ENCODE measurements at regions not wholly inside any gene's neighbourhood (a gene's known extent, or its start where the extent isn't known, plus 50 kb on each side); places are given as distances from the start of the nearest gene placed in this dataset.
"Not testable (repeated sequence)": the region's sequence is repeated elsewhere in the genome, so short reads cannot be mapped to it uniquely, and the experiment has no call there.

DNA sequence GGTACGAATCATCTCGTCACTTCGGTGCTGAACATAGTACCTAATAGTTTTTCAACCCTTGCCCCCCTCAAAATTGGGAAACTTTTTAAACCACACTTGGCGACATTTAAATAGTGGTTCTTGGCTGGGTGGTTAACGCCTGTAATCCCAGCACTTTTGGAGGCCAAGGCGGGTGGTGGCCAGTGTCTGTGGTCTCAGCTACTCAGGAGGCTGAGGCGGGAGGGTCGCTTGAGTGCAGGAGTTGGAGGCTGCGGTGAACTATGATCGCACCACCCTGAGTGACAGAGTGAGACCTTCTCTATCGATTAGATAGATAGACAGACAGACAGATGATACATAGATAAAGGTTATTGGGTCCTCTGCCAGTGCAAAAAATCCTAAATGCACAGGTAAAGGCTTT is 55.5 kb upstream of the RASAL2 start:
- Mint-ChIP-seq H3K27me3 (ENCODE audit: insufficient read depth) (peaks cover 11% of the 10 kb centered on the region), H3K27ac (no peak overlapping the region), H3K4me1 (peaks cover 23% of the 10 kb centered on the region), H3K9me3 (peaks cover 19% of the 10 kb centered on the region), H3K36me3 (ENCODE audit: low read depth) (no peaks in the 10 kb centered on the region), H3K4me3 (peak overlapping the region; percentile 60)
- no peak overlapping the region for H3K4me3 ChIP-seq (ENCODE audit: low read length)
- DNase-seq = no peak
- no peaks in the 10 kb centered on the region for H3K27me3 ChIP-seq (ENCODE audit: control insufficient read depth, insufficient read depth, low read length, poor library complexity, severe bottlenecking)
- no peaks in the 10 kb centered on the region for H3K4me1 ChIP-seq (ENCODE audit: control insufficient read depth, insufficient read depth, low read length)
- no peak overlapping the region for H3K27ac ChIP-seq (ENCODE audit: low read depth, low read length)
- H3K9ac ChIP-seq (ENCODE audit: extremely low read depth, low read length, poor library complexity, severe bottlenecking) = no peak overlapping the region
- H3K9me3 ChIP-seq (ENCODE audit: control insufficient read depth, low read length) = peaks cover 23% of the 10 kb centered on the region
- whole genome bisulfite sequencing, 2 experiments (ENCODE audit: insufficient coverage in 1 of 2, insufficient read length in 1 of 2) = 95% methylated on average over 7 to 11 of the region's 11 CpGs
- H3K36me3 ChIP-seq (ENCODE audit: control insufficient read depth, insufficient read depth, low read length) = no peaks in the 10 kb centered on the region
- TF ChIP-seq, protein P1, sequence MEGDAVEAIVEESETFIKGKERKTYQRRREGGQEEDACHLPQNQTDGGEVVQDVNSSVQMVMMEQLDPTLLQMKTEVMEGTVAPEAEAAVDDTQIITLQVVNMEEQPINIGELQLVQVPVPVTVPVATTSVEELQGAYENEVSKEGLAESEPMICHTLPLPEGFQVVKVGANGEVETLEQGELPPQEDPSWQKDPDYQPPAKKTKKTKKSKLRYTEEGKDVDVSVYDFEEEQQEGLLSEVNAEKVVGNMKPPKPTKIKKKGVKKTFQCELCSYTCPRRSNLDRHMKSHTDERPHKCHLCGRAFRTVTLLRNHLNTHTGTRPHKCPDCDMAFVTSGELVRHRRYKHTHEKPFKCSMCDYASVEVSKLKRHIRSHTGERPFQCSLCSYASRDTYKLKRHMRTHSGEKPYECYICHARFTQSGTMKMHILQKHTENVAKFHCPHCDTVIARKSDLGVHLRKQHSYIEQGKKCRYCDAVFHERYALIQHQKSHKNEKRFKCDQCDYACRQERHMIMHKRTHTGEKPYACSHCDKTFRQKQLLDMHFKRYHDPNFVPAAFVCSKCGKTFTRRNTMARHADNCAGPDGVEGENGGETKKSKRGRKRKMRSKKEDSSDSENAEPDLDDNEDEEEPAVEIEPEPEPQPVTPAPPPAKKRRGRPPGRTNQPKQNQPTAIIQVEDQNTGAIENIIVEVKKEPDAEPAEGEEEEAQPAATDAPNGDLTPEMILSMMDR (conservative IDR thresholded peaks at IDR 0.05) = no peak

DNA sequence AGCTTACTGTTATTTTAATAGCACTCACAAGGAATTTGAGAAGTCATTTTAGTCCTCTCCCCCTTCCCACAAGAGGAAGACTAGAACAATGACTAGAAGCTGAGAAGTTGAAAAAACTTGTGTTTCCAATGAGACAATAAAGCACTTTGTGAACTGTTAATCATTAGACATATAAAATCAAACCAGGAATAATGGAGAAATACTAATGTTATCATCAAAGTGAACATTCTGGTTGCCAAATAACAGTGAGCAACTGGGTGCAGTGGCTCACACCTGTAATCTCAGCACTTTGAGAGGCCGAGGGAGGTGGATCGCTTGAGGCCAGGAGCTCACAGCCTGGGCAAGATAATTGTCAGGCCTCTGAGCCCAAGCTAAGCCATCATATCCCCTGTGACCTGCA is 54.0 kb upstream of the RASAL2 start:
- Mint-ChIP-seq H3K9me3 (peaks cover 19% of the 10 kb centered on the region), H3K4me1 (peaks cover 20% of the 10 kb centered on the region), H3K27me3 (ENCODE audit: insufficient read depth) (peaks cover 11% of the 10 kb centered on the region), H3K4me3 (no peak overlapping the region), H3K36me3 (ENCODE audit: low read depth) (no peaks in the 10 kb centered on the region), H3K27ac (no peak overlapping the region)
- H3K27me3 ChIP-seq (ENCODE audit: control insufficient read depth, insufficient read depth, low read length, poor library complexity, severe bottlenecking) = no peaks in the 10 kb centered on the region
- no peak for DNase-seq
- no peak overlapping the region for H3K4me3 ChIP-seq (ENCODE audit: low read length)
- 92 to 100% methylated on average over 2 of the region's 2 CpGs for WGBS, 2 experiments (ENCODE audit: insufficient coverage in 1 of 2, insufficient read length in 1 of 2)
- H3K9me3 ChIP-seq (ENCODE audit: control insufficient read depth, low read length) = peaks cover 34% of the 10 kb centered on the region
- H3K36me3 ChIP-seq (ENCODE audit: control insufficient read depth, insufficient read depth, low read length) = no peaks in the 10 kb centered on the region
- no peaks in the 10 kb centered on the region for H3K4me1 ChIP-seq (ENCODE audit: control insufficient read depth, insufficient read depth, low read length)
- H3K27ac ChIP-seq (ENCODE audit: low read depth, low read length) = no peak overlapping the region
- TF ChIP-seq, protein P1 (conservative IDR thresholded peaks at IDR 0.05) = no peak
- H3K9ac ChIP-seq (ENCODE audit: extremely low read depth, low read length, poor library complexity, severe bottlenecking) = no peak overlapping the region

DNA sequence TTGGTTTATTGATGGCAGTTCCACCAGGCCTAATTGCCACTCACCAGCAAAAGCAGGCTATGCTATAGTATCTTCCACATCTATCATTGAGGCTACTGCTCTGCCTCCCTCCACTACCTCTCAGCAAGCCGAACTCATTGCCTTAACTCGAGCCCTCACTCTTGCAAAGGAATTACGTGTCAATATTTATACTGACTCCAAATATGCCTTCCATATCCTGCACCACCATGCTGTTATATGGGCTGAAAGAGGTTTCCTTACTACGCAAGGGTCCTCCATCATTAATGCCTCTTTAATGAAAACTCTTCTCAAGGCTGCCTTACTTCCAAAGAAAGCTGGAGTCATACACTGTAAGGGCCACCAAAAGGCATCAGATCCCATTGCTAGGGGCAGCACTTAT is 50.0 kb upstream of the RASAL2 start:
- H3K4me3 Mint-ChIP-seq; H3K4me1 ChIP-seq (ENCODE audit: control insufficient read depth, insufficient read depth, low read length); H3K27ac Mint-ChIP-seq; DNase-seq; H3K9ac ChIP-seq (ENCODE audit: extremely low read depth, low read length, poor library complexity, severe bottlenecking); H3K27me3 Mint-ChIP-seq (ENCODE audit: insufficient read depth); H3K27ac ChIP-seq (ENCODE audit: low read depth, low read length); H3K4me3 ChIP-seq (ENCODE audit: low read length); H3K36me3 ChIP-seq (ENCODE audit: control insufficient read depth, insufficient read depth, low read length); H3K27me3 ChIP-seq (ENCODE audit: control insufficient read depth, insufficient read depth, low read length, poor library complexity, severe bottlenecking); H3K36me3 Mint-ChIP-seq (ENCODE audit: low read depth): not testable (repeated sequence)
- peaks cover 28% of the 10 kb centered on the region for H3K9me3 ChIP-seq (ENCODE audit: control insufficient read depth, low read length)
- peaks cover 15% of the 10 kb centered on the region for H3K9me3 Mint-ChIP-seq
- WGBS, 2 experiments (ENCODE audit: insufficient coverage in 1 of 2, insufficient read length in 1 of 2) = 95 to 100% methylated on average over 1 to 4 of the region's 4 CpGs
- peaks cover 26% of the 10 kb centered on the region for H3K4me1 Mint-ChIP-seq
